B cell (primary cell): ENCODE measurements at regions not wholly inside any gene's neighbourhood (a gene's known extent, or its start where the extent isn't known, plus 50 kb on each side); places are given as distances from the start of the nearest gene placed in this dataset.

Experiments
- EZH2 ChIP-seq: IDR thresholded peaks from 2 replicates; pipeline ENCODE4 v1.6.1; 2012; ENCODE audit warnings: borderline replicate concordance, low read depth, mild to moderate bottlenecking, moderate library complexity, low read length; ENCODE audit not compliant: insufficient read depth, poor library complexity, severe bottlenecking
- TF ChIP-seq, protein P1 (sequence below): fragments of 200-600 bp; IDR thresholded peaks from one replicate; pipeline ENCODE4 v1.8.0; 2022; ENCODE audit warnings: antibody characterized with exemption, mild to moderate bottlenecking

GRCh38 chr2:53302455-53302854 lies 465.1 kb upstream of the CHAC2 start:
- TF ChIP-seq, protein P1, sequence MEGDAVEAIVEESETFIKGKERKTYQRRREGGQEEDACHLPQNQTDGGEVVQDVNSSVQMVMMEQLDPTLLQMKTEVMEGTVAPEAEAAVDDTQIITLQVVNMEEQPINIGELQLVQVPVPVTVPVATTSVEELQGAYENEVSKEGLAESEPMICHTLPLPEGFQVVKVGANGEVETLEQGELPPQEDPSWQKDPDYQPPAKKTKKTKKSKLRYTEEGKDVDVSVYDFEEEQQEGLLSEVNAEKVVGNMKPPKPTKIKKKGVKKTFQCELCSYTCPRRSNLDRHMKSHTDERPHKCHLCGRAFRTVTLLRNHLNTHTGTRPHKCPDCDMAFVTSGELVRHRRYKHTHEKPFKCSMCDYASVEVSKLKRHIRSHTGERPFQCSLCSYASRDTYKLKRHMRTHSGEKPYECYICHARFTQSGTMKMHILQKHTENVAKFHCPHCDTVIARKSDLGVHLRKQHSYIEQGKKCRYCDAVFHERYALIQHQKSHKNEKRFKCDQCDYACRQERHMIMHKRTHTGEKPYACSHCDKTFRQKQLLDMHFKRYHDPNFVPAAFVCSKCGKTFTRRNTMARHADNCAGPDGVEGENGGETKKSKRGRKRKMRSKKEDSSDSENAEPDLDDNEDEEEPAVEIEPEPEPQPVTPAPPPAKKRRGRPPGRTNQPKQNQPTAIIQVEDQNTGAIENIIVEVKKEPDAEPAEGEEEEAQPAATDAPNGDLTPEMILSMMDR: no peak
- TF ChIP-seq EZH2: no peak
